DND-41 (cell line): ENCODE measurements at regions not wholly inside any gene's neighbourhood (a gene's known extent, or its start where the extent isn't known, plus 50 kb on each side); places are given as distances from the start of the nearest gene placed in this dataset.

Experiments
- EZH2 ChIP-seq: IDR thresholded peaks from 3 replicates; pipeline ENCODE4 v1.6.1; 2012; ENCODE audit warnings: borderline replicate concordance, low read depth, mild to moderate bottlenecking, moderate library complexity, low read length, inconsistent platforms; ENCODE audit not compliant: severe bottlenecking
- TF ChIP-seq, protein P1 (sequence below): IDR thresholded peaks from 2 replicates; pipeline ENCODE4 v1.5.1; 2012; ENCODE audit warnings: borderline replicate concordance, low read length, moderate library complexity, mild to moderate bottlenecking; ENCODE audit not compliant: poor library complexity, severe bottlenecking; ENCODE audit errors: extremely low read depth

DNA sequence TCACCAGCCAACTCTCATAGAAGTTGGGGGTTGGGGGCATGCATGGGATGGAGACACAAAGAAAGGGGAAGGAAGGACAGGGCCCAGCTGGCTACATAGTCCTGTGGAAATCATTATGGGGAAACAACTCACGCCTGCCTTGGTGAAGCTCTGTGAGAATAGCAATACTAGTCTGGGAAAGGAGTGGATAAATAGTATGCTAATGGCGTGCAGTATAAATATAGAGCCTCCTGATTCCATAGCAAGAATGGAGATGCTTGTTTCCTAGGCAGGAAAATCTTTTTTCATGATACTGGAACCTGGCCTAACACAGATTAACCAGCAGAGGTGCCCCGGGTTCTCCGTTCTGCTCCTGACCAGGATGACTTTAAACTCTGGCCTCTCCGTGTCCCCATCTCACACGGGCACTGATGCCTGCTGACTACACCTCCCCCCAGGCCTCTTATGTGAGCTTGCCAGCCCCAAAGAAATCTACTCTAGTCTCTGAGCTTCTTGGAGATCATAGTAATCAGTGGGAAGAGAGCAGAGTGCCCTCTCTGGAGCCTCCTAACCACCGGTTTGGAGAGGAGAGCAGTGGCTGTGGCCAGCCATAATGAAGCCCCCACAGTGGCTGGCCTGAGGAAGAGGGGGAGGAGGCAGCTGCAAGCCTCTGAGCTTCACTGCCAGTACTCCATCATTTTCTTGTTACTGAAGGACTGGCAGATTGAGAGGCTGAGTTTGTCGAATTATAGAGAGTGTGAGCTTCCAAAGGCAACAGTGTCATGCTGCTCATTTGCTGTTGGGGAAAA is 355.0 kb upstream of the SEMA6D start:
- TF ChIP-seq, protein P1, sequence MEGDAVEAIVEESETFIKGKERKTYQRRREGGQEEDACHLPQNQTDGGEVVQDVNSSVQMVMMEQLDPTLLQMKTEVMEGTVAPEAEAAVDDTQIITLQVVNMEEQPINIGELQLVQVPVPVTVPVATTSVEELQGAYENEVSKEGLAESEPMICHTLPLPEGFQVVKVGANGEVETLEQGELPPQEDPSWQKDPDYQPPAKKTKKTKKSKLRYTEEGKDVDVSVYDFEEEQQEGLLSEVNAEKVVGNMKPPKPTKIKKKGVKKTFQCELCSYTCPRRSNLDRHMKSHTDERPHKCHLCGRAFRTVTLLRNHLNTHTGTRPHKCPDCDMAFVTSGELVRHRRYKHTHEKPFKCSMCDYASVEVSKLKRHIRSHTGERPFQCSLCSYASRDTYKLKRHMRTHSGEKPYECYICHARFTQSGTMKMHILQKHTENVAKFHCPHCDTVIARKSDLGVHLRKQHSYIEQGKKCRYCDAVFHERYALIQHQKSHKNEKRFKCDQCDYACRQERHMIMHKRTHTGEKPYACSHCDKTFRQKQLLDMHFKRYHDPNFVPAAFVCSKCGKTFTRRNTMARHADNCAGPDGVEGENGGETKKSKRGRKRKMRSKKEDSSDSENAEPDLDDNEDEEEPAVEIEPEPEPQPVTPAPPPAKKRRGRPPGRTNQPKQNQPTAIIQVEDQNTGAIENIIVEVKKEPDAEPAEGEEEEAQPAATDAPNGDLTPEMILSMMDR: no peak
- TF ChIP-seq EZH2: no peak
